ENCODE measurements at regions not wholly inside any gene's neighbourhood (a gene's known extent, or its start where the extent isn't known, plus 50 kb on each side); places are given as distances from the start of the nearest gene placed in this dataset.
"Not testable (repeated sequence)": the region's sequence is repeated elsewhere in the genome, so short reads cannot be mapped to it uniquely, and the experiment has no call there.

- H3K27me3 ChIP-seq; H3K4me1 ChIP-seq; H3K4me3 ChIP-seq; H3K9me3 ChIP-seq; H3K27ac ChIP-seq; DNase-seq; intact Hi-C loops (cut with DNase I; ENCODE audit: low total_unique reads); H3K36me3 ChIP-seq: not testable (repeated sequence)
Observed at GRCh38 chr15:32243727-32244126, 159.4 kb downstream of the GOLGA8K start.

GRCh38 chr15:32242780-32243528 is 160.1 kb downstream of the GOLGA8K start:
- H3K36me3 ChIP-seq; H3K4me3 ChIP-seq; intact Hi-C loops (cut with DNase I; ENCODE audit: low total_unique reads); H3K27ac ChIP-seq; H3K27me3 ChIP-seq; H3K4me1 ChIP-seq; H3K9me3 ChIP-seq; DNase-seq: not testable (repeated sequence)

- H3K36me3 ChIP-seq; H3K27ac ChIP-seq; H3K4me3 ChIP-seq; DNase-seq; H3K27me3 ChIP-seq; H3K4me1 ChIP-seq; H3K9me3 ChIP-seq; intact Hi-C loops (cut with DNase I; ENCODE audit: low total_unique reads): not testable (repeated sequence)
Observed at GRCh38 chr15:32227410-32228114, 175.5 kb downstream of the GOLGA8K start.

- Histone ChIP-seq H3K27me3 (no peaks in the 10 kb centered on the region), H3K4me1 (no peaks in the 10 kb centered on the region), H3K4me3 (no peak overlapping the region), H3K27ac (no peak overlapping the region), H3K36me3 (no peaks in the 10 kb centered on the region), H3K9me3 (peaks cover 3 to 9% (median 7%) of the 10 kb centered on the region in 3 donors)
- DNase-seq = no peak
- no peak for TF ChIP-seq CTCF (IDR thresholded peaks at IDR 0.05)
- intact Hi-C loops (cut with DNase I; ENCODE audit: low total_unique reads) = no loop called here
Observed at GRCh38 chr15:32222716-32223115, 180.4 kb downstream of the GOLGA8K start.

Data from tibial artery (tissue), 4 donors.